ENCODE measurements at regions not wholly inside any gene's neighbourhood (a gene's known extent, or its start where the extent isn't known, plus 50 kb on each side); places are given as distances from the start of the nearest gene placed in this dataset.

DNA sequence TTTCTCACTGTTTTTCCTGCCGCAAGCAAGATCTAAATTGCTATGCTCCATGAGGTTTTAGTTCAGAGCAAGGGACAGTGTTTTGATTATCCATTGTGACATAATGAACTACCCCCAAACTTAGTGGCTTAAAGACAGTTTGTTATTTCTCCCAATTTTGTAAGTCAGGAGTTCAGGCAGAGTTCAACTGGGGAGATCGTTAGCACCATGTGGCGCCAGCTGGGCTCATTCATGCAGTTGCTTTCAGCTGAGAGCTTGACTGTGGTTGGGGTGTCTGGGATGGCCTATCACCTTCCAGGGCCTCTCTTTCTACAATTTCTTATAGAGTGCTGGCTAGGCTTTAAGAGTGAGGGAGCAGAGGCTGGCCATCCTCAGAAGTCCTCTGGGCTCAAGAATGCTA lies 382.9 kb upstream of the CELF4 start (continued):
- TF ChIP-seq, protein P1, sequence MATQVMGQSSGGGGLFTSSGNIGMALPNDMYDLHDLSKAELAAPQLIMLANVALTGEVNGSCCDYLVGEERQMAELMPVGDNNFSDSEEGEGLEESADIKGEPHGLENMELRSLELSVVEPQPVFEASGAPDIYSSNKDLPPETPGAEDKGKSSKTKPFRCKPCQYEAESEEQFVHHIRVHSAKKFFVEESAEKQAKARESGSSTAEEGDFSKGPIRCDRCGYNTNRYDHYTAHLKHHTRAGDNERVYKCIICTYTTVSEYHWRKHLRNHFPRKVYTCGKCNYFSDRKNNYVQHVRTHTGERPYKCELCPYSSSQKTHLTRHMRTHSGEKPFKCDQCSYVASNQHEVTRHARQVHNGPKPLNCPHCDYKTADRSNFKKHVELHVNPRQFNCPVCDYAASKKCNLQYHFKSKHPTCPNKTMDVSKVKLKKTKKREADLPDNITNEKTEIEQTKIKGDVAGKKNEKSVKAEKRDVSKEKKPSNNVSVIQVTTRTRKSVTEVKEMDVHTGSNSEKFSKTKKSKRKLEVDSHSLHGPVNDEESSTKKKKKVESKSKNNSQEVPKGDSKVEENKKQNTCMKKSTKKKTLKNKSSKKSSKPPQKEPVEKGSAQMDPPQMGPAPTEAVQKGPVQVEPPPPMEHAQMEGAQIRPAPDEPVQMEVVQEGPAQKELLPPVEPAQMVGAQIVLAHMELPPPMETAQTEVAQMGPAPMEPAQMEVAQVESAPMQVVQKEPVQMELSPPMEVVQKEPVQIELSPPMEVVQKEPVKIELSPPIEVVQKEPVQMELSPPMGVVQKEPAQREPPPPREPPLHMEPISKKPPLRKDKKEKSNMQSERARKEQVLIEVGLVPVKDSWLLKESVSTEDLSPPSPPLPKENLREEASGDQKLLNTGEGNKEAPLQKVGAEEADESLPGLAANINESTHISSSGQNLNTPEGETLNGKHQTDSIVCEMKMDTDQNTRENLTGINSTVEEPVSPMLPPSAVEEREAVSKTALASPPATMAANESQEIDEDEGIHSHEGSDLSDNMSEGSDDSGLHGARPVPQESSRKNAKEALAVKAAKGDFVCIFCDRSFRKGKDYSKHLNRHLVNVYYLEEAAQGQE (IDR thresholded peaks at IDR 0.05), result no peak

DNA sequence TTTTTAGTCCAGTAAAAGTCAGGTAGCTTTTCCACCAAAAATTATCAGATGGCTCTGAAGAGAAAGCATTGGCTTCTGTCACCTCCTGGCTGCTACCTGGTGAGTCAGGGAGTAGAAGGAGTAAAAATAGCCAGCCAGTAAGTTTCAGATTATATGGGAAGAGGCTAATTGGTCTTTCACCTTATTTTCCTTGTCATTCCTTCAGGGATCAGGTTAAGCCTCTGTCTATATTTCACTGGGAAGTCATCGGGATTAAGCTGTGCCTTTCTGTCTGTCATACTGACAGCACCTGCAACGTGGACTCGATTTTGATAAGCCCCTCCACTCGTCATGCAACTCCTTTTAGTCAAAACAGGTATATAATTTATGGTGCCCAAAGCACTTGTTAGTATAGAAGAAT lies 380.7 kb upstream of the CELF4 start:
- no peak for DNase-seq (ENCODE audit: low spot score)
- H3K36me3 ChIP-seq (ENCODE audit: control insufficient read depth in 4 of 4, insufficient read depth in 3 of 4, low read depth in 1 of 4, low read length in 3 of 4), result no peaks in the 10 kb centered on the region
- H3K27me3 ChIP-seq (ENCODE audit: control insufficient read depth in 4 of 4, insufficient read depth in 4 of 4, low read length in 3 of 4), result no peaks in the 10 kb centered on the region
- TF ChIP-seq EGR1 (IDR thresholded peaks at IDR 0.05; ENCODE audit: low read depth in 2 of 2), result no peak
- no peak for TF ChIP-seq JUND (IDR thresholded peaks at IDR 0.05)
- no peak overlapping the region for H3K27ac ChIP-seq (ENCODE audit: low read depth in 1 of 2, low read length in 2 of 2)
- H3K9me3 ChIP-seq (ENCODE audit: control insufficient read depth in 4 of 4, low read length in 3 of 4), result no peaks in the 10 kb centered on the region
- 37% methylated on average over 4 of the region's 4 CpGs for WGBS
- no peaks in the 10 kb centered on the region for H3K4me1 ChIP-seq (ENCODE audit: control insufficient read depth in 4 of 4, insufficient read depth in 4 of 4, low read length in 3 of 4)
- H3K9ac ChIP-seq (ENCODE audit: low read depth in 1 of 2, low read length in 2 of 2), result no peak overlapping the region
- H3K4me3 ChIP-seq (ENCODE audit: low read depth in 1 of 3, low read length in 3 of 3), result no peak overlapping the region

DNA sequence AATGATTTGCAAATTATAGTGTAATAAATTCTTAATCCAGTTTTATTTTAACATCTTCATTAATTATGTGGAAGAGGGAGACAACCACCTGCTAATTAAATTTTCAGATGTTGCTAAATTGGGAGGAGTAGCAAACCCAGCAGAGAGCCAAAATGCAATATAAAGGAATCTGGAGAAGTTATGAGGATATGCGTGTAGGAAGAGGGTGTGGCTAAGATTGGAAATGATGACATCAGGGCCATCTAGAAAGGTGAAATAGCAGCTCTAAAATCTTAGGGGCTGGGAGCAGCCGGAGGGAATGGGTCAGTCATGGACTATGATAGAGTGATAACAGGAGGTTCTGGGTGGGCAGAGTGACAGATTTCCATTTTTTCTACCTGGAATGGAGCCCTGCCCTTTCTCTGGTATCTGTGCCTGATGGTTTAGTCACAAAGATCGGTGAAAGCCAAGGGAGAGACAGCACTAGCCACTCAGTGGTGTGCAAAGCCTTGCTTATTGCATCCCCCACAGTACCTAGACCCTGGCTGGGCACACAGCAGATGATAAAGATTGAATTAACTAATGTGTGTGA lies 379.2 kb upstream of the CELF4 start:
- H3K9me3 ChIP-seq (ENCODE audit: control insufficient read depth in 4 of 4, low read length in 3 of 4), result no peaks in the 10 kb centered on the region
- no peak overlapping the region for H3K9ac ChIP-seq (ENCODE audit: low read depth in 1 of 2, low read length in 2 of 2)
- DNase-seq (ENCODE audit: low spot score), result no peak
- H3K27ac ChIP-seq (ENCODE audit: low read depth in 1 of 2, low read length in 2 of 2), result no peak overlapping the region
- no peak for TF ChIP-seq HNF4G (IDR thresholded peaks at IDR 0.05)
- TF ChIP-seq, protein P2, sequence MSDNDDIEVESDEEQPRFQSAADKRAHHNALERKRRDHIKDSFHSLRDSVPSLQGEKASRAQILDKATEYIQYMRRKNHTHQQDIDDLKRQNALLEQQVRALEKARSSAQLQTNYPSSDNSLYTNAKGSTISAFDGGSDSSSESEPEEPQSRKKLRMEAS (IDR thresholded peaks at IDR 0.05), result no peak
- no peak for TF ChIP-seq TAF1 (conservative IDR thresholded peaks at IDR 0.05)
- TF ChIP-seq, protein P1 (IDR thresholded peaks at IDR 0.05), result no peak
- TF ChIP-seq EGR1 (IDR thresholded peaks at IDR 0.05; ENCODE audit: low read depth in 2 of 2), result no peak
- TF ChIP-seq YY1 (IDR thresholded peaks at IDR 0.05), result no peak
- TF ChIP-seq FOXA2 (IDR thresholded peaks at IDR 0.05), result no peak
- TF ChIP-seq, protein P3, sequence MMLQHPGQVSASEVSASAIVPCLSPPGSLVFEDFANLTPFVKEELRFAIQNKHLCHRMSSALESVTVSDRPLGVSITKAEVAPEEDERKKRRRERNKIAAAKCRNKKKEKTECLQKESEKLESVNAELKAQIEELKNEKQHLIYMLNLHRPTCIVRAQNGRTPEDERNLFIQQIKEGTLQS (IDR thresholded peaks at IDR 0.05), result no peak
- TF ChIP-seq RAD21 (IDR thresholded peaks at IDR 0.05), result no peak
- H3K4me1 ChIP-seq (ENCODE audit: control insufficient read depth in 4 of 4, insufficient read depth in 4 of 4, low read length in 3 of 4), result no peaks in the 10 kb centered on the region
- no peaks in the 10 kb centered on the region for H3K36me3 ChIP-seq (ENCODE audit: control insufficient read depth in 4 of 4, insufficient read depth in 3 of 4, low read depth in 1 of 4, low read length in 3 of 4)
- H3K4me3 ChIP-seq (ENCODE audit: low read depth in 1 of 3, low read length in 3 of 3), result no peak overlapping the region
- 71% methylated on average over 3 of the region's 3 CpGs for WGBS
- H3K27me3 ChIP-seq (ENCODE audit: control insufficient read depth in 4 of 4, insufficient read depth in 4 of 4, low read length in 3 of 4), result no peaks in the 10 kb centered on the region

All from liver (tissue), 7 donors.